SU-DHL-6 (cell line): ENCODE measurements at regions not wholly inside any gene's neighbourhood (a gene's known extent, or its start where the extent isn't known, plus 50 kb on each side); places are given as distances from the start of the nearest gene placed in this dataset.

Experiments
- EZH2phosphoT487 ChIP-seq: fragments of 200-600 bp; sonication (generic), shearing (Covaris generic); conservative IDR thresholded peaks from 2 replicates; pipeline ENCODE4 v1.6.1; 2018; ENCODE audit warnings: mild to moderate bottlenecking, antibody characterized with exemption, low read length, moderate library complexity, mixed read lengths
- TF ChIP-seq, protein P1 (sequence below): fragments of 200-600 bp; sonication (generic); IDR thresholded peaks from one replicate; pipeline ENCODE4 v1.5.1; 2017; ENCODE audit warnings: antibody characterized with exemption, mild to moderate bottlenecking, low read length, moderate library complexity; ENCODE audit not compliant: insufficient read depth, poor library complexity, severe bottlenecking

DNA sequence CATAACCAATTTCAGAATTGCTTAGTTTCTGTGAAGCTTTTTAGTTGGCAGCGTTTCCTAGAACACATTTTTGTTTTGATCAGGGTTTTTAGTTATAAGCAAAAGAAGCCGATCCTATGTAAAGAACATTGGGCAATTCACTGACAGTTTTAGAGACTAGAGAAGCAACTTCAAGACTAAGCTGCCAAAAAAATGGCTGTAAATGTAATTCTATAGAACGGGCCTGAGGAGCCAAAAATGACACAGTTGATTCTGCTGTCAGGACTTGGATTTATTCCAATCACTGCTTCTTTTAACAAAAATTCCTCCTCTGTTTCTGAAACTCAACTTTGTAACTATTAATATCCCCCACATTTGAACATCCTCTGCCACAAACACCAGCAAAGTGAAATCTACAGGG is 236.0 kb upstream of the EYS start:
- TF ChIP-seq, protein P1, sequence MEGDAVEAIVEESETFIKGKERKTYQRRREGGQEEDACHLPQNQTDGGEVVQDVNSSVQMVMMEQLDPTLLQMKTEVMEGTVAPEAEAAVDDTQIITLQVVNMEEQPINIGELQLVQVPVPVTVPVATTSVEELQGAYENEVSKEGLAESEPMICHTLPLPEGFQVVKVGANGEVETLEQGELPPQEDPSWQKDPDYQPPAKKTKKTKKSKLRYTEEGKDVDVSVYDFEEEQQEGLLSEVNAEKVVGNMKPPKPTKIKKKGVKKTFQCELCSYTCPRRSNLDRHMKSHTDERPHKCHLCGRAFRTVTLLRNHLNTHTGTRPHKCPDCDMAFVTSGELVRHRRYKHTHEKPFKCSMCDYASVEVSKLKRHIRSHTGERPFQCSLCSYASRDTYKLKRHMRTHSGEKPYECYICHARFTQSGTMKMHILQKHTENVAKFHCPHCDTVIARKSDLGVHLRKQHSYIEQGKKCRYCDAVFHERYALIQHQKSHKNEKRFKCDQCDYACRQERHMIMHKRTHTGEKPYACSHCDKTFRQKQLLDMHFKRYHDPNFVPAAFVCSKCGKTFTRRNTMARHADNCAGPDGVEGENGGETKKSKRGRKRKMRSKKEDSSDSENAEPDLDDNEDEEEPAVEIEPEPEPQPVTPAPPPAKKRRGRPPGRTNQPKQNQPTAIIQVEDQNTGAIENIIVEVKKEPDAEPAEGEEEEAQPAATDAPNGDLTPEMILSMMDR, result no peak
- no peak for TF ChIP-seq EZH2phosphoT487
